Effector memory CD4-positive, alpha-beta T cell (primary cell): ENCODE measurements at regions not wholly inside any gene's neighbourhood (a gene's known extent, or its start where the extent isn't known, plus 50 kb on each side); places are given as distances from the start of the nearest gene placed in this dataset.

Experiments used
- DNase-seq, 3 donors: peaks; one replicate each; pipeline ENCODE4 v3.0.0-alpha.2; 2020
- H3K27ac ChIP-seq: 2 replicates; pipeline ENCODE4 v1.7.0; 2013; ENCODE audit warnings: mild to moderate bottlenecking, low read length, moderate library complexity; ENCODE audit not compliant: insufficient read depth, poor library complexity, severe bottlenecking
- H3K27me3 ChIP-seq: replicated peaks from 2 replicates; pipeline ENCODE4 v1.7.0; 2013; ENCODE audit warnings: mild to moderate bottlenecking, low read length; ENCODE audit not compliant: insufficient read depth, control insufficient read depth, poor library complexity, severe bottlenecking
- H3K36me3 ChIP-seq: 2 replicates; pipeline ENCODE4 v1.7.0; 2013; ENCODE audit warnings: mild to moderate bottlenecking, low read length, moderate library complexity; ENCODE audit not compliant: control insufficient read depth, insufficient read depth
- H3K4me1 ChIP-seq: 2 replicates; pipeline ENCODE4 v1.7.0; 2013; ENCODE audit warnings: low read length, mild to moderate bottlenecking; ENCODE audit not compliant: control insufficient read depth, insufficient read depth, poor library complexity, severe bottlenecking
- H3K4me3 ChIP-seq: 2 replicates; pipeline ENCODE4 v1.7.0; 2013; ENCODE audit warnings: low read length, low read depth, mild to moderate bottlenecking; ENCODE audit not compliant: insufficient read depth, poor library complexity, severe bottlenecking
- H3K9me3 ChIP-seq: 2 replicates; pipeline ENCODE4 v1.7.0; 2013; ENCODE audit warnings: mild to moderate bottlenecking, low read length, moderate library complexity; ENCODE audit not compliant: control insufficient read depth

DNA sequence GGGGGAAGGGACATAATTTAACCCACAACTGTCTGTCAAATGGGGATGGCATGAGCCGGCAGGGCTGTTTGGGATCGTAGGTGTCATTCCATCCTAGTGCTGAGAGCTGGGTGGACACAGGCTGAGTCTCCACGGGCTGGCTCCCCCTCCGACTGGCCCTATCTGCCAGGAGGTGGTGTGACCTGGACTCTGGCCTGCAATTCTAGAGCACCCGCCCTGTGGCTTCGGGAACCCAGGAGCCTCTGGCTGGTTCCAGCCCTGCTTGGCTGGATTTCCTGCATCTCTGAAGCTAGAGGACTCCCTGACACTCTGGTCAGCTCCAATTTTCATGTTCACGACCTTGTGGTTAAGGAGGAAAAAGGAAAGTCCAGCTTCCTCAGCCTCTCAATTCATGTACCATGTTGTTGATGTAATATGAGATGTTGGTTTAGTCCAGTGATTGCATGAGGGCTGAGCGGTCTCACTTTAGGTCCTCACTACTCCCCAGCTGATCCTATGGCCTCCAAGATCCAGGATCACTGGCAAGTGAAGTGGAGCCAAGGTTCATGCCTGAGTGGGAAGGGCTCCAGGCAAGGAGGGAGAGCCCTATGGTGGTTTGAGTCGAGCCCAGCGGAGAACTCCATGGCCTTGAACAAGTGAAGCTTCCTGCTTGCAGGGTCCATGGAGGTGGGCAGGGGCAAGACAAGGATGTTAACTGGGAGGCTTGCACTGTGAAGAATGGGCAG lies 169.1 kb downstream of the NDUFA10 start:
- Histone ChIP-seq H3K27me3 (no peaks in the 10 kb centered on the region), H3K4me3 (no peak overlapping the region), H3K4me1 (no peaks in the 10 kb centered on the region), H3K9me3 (no peaks in the 10 kb centered on the region), H3K27ac (no peak overlapping the region), H3K36me3 (no peaks in the 10 kb centered on the region)
- no peak for DNase-seq

- Histone ChIP-seq H3K9me3 (no peaks in the 10 kb centered on the region), H3K4me3 (no peak overlapping the region), H3K27me3 (no peaks in the 10 kb centered on the region), H3K4me1 (no peaks in the 10 kb centered on the region), H3K27ac (no peak overlapping the region), H3K36me3 (no peaks in the 10 kb centered on the region)
- DNase-seq, result no peak
Measured at GRCh38 chr2:239854596-239854995, 170.5 kb downstream of the NDUFA10 start.

- no peaks in the 10 kb centered on the region for H3K36me3 ChIP-seq
- H3K4me1 ChIP-seq, result no peaks in the 10 kb centered on the region
- H3K4me3 ChIP-seq, result no peak overlapping the region
- no peaks in the 10 kb centered on the region for H3K27me3 ChIP-seq
- no peak for DNase-seq
- no peak overlapping the region for H3K27ac ChIP-seq
- H3K9me3 ChIP-seq, result no peaks in the 10 kb centered on the region
Measured at GRCh38 chr2:239853706-239854327, 171.3 kb downstream of the NDUFA10 start.

GRCh38 chr2:239853121-239853520 lies 172.0 kb downstream of the NDUFA10 start:
- DNase-seq, result no peak

GRCh38 chr2:239852272-239852671 lies 172.9 kb downstream of the NDUFA10 start:
- Histone ChIP-seq H3K27me3 (no peaks in the 10 kb centered on the region), H3K9me3 (no peaks in the 10 kb centered on the region), H3K36me3 (no peaks in the 10 kb centered on the region), H3K4me1 (no peaks in the 10 kb centered on the region), H3K27ac (no peak overlapping the region), H3K4me3 (no peak overlapping the region)
- no peak for DNase-seq

More at GRCh38 chr2:239853121-239853520, 172.0 kb downstream of the NDUFA10 start:
- no peak overlapping the region for H3K4me3 ChIP-seq
- H3K9me3 ChIP-seq, result no peaks in the 10 kb centered on the region
- no peaks in the 10 kb centered on the region for H3K36me3 ChIP-seq
- no peaks in the 10 kb centered on the region for H3K4me1 ChIP-seq
- H3K27ac ChIP-seq, result no peak overlapping the region
- H3K27me3 ChIP-seq, result no peaks in the 10 kb centered on the region

DNA sequence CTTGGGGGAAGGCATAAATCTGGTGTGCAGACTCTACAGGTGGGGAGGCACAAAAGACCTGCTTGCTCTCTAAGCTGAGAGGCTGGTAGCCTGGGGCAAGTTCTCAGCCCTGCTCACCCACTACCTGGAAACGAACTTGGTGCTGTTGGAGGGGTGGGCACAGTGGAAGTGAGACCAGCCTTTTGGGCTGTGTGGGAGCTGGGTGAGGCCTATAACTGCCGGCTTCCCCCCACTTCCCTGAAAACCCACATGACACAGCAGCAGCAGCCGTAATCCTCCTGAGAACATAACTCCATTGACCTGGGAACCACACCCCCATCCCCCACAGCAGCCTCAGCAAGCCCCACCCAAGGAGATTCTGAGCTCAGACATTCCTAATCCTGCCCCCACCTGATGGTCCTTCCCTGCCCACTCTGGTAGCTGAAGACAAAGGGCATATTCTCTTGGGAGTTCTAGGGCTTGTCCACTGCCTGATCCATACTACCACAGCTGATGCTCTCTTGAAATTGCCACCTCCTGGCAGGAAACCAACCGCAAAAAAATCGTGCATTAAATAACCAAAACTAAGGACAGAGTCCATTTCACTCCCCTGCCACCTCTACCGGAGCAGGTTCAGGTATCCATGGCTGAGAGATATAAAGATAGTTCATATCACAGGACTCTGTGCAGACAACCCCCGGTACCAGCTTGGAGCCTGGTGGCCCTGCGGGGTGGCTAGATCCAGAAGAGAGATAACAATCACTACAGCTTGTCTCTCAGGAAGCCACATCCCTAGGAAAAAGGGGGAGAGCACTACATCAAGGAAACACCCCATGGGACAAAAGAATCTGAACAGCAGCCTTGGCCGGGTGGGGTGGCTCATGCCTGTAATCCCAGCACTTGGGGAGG lies 178.1 kb downstream of the NDUFA10 start:
- no peak overlapping the region for H3K4me3 ChIP-seq
- H3K4me1 ChIP-seq, result no peaks in the 10 kb centered on the region
- DNase-seq, result no peak
- H3K9me3 ChIP-seq, result no peaks in the 10 kb centered on the region
- no peaks in the 10 kb centered on the region for H3K36me3 ChIP-seq
- H3K27me3 ChIP-seq, result no peaks in the 10 kb centered on the region
- no peak overlapping the region for H3K27ac ChIP-seq

- H3K4me1 ChIP-seq, result no peaks in the 10 kb centered on the region
- no peak overlapping the region for H3K4me3 ChIP-seq
- H3K9me3 ChIP-seq, result no peaks in the 10 kb centered on the region
- no peaks in the 10 kb centered on the region for H3K27me3 ChIP-seq
- H3K36me3 ChIP-seq, result no peaks in the 10 kb centered on the region
- no peak overlapping the region for H3K27ac ChIP-seq
- DNase-seq, result no peak
Measured at GRCh38 chr2:239845968-239846367, 179.2 kb downstream of the NDUFA10 start.

DNA sequence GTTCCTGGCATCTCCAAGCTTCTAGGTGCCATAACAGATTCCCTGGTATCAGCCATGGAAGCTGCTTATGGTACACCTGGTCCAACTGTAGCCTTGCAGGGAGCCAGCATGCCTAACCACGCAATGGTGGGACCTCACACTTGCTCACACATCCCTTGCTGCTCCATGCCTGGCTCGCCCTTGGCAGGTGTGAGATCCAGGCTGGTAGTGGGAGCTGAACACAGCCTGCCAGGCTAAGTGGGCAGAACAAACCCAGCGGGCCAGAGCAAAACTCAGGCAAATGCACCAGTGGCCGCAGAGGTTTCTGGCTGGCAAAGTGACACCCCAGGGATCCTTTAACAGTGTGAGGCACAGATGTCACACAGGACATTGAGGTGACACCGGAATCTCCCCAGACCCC lies 185.8 kb downstream of the NDUFA10 start:
- Histone ChIP-seq H3K9me3 (no peaks in the 10 kb centered on the region), H3K36me3 (no peaks in the 10 kb centered on the region), H3K27me3 (no peaks in the 10 kb centered on the region), H3K27ac (no peak overlapping the region), H3K4me1 (no peaks in the 10 kb centered on the region), H3K4me3 (no peak overlapping the region)
- no peak for DNase-seq

GRCh38 chr2:239836021-239836765 lies 188.9 kb downstream of the NDUFA10 start:
- Histone ChIP-seq H3K4me1 (no peaks in the 10 kb centered on the region), H3K36me3 (no peaks in the 10 kb centered on the region), H3K27me3 (no peaks in the 10 kb centered on the region), H3K4me3 (no peak overlapping the region), H3K9me3 (no peaks in the 10 kb centered on the region), H3K27ac (no peak overlapping the region)
- no peak for DNase-seq
